Natural killer cell (primary cell): ENCODE measurements at regions not wholly inside any gene's neighbourhood (a gene's known extent, or its start where the extent isn't known, plus 50 kb on each side); places are given as distances from the start of the nearest gene placed in this dataset.

Experiments used
- ATAC-seq, 3 donors: fragments of 150-1000 bp in 2 of 3; fragments of 200-7000 bp in 1 of 3; cut with Tn5 transposase; 1 replicate in 1 of 3; 2 replicates in 2 of 3; pipeline ENCODE4 v1.10.0; 2021; ENCODE audit warnings: mild to moderate bottlenecking in 2 of 3, moderate library complexity in 2 of 3
- DNase-seq, 2 donors: peaks; one replicate each; pipeline versions ENCODE4 v3.0.0 to v3.0.0-alpha.2; 2013 to 2021; ENCODE audit warnings: mixed read lengths in 1 of 2
- H3K27ac ChIP-seq: one replicate; pipeline ENCODE4 v1.5.1; 2013; ENCODE audit warnings: mild to moderate bottlenecking, low read length
- H3K27me3 ChIP-seq: one replicate; pipeline ENCODE4 v1.6.1; 2013; ENCODE audit warnings: low read length; ENCODE audit not compliant: control insufficient read depth, insufficient read depth
- H3K36me3 ChIP-seq: one replicate; pipeline ENCODE4 v1.6.1; 2013; ENCODE audit warnings: low read length; ENCODE audit not compliant: control insufficient read depth, insufficient read depth
- H3K4me1 ChIP-seq: one replicate; pipeline ENCODE4 v1.6.1; 2013; ENCODE audit warnings: low read length; ENCODE audit not compliant: control insufficient read depth, insufficient read depth
- H3K4me3 ChIP-seq: one replicate; pipeline ENCODE4 v1.5.1; 2013; ENCODE audit warnings: low read length
- H3K9me3 ChIP-seq: one replicate; pipeline ENCODE4 v1.6.1; 2013; ENCODE audit warnings: low read length; ENCODE audit not compliant: control insufficient read depth, insufficient read depth
- H3K27ac Mint-ChIP-seq, 2 donors: one replicate each; pipeline ENCODE4 v1.8.0; 2022; ENCODE audit warnings: mild to moderate bottlenecking in 2 of 2, mixed read lengths in 2 of 2, moderate library complexity in 1 of 2
- H3K27me3 Mint-ChIP-seq, 2 donors: one replicate each; pipeline ENCODE4 v1.8.0; 2022; ENCODE audit warnings: low read depth in 2 of 2, mixed read lengths in 2 of 2
- H3K36me3 Mint-ChIP-seq: one replicate; pipeline ENCODE4 v1.8.0; 2022; ENCODE audit warnings: mixed read lengths
- H3K4me1 Mint-ChIP-seq, 2 donors: one replicate each; pipeline ENCODE4 v1.8.0; 2022; ENCODE audit warnings: mixed read lengths in 2 of 2
- H3K4me3 Mint-ChIP-seq: one replicate; pipeline ENCODE4 v1.8.0; 2022; ENCODE audit warnings: mild to moderate bottlenecking, moderate library complexity, mixed read lengths
- H3K9me3 Mint-ChIP-seq, 2 donors: one replicate each; pipeline ENCODE4 v1.8.0; 2022; ENCODE audit warnings: mixed read lengths in 2 of 2
- CTCF ChIP-seq: fragments of 200-600 bp; IDR thresholded peaks from one replicate; pipeline ENCODE4 v1.8.0; 2022; ENCODE audit warnings: antibody characterized with exemption
- WGBS: methylation state at CpG from one replicate; pipeline ENCODE4 v1.1.7; 2013; ENCODE audit warnings: missing lambda C conversion rate; ENCODE audit not compliant: insufficient coverage; 5-methylcytosine and 5-hydroxymethylcytosine counted together
- intact Hi-C: fragments of 100-400 bp; cut with micrococcal nuclease; formaldehyde crosslinking; loops from one replicate; pipeline ENCODE4 v1.14.2; 2022

DNA sequence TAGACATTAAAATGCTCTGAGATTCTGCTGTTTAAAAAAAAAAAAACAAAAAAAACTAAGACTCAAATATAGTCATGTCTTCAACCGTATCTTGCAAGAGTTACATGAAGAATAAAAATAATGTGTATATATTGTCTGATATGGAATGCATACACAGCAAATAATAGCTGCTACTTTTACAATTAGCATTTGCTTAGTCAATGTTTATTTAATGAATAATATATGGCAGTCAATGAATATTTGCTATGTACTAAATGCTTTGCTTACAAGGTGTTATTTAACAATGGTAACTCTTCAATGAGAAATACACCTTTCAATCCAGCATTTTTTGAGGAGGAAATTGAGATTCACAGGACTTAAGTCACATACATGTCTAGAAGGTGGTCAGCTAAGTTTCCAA lies 718.8 kb upstream of the SOX9 start:
- Mint-ChIP-seq H3K4me3 (no peak overlapping the region), H3K27ac (no peak overlapping the region), H3K4me1 (no peaks in the 10 kb centered on the region), H3K36me3 (no peaks in the 10 kb centered on the region), H3K9me3 (peaks cover 6 to 7% of the 10 kb centered on the region in 2 donors), H3K27me3 (no peaks in the 10 kb centered on the region)
- no peak for TF ChIP-seq CTCF
- WGBS: no CpG with 5 or more reads among the region's 1 CpG
- intact Hi-C loops: no loop called here
- H3K27me3 ChIP-seq: no peaks in the 10 kb centered on the region
- no peak overlapping the region for H3K4me3 ChIP-seq
- no peak for ATAC-seq
- H3K36me3 ChIP-seq: no peaks in the 10 kb centered on the region
- no peaks in the 10 kb centered on the region for H3K4me1 ChIP-seq
- H3K9me3 ChIP-seq: no peaks in the 10 kb centered on the region
- DNase-seq: no peak
- no peak overlapping the region for H3K27ac ChIP-seq

- intact Hi-C loops: no loop called here
- peaks cover 6 to 7% of the 10 kb centered on the region in 2 donors for H3K9me3 Mint-ChIP-seq
- H3K36me3 ChIP-seq: no peaks in the 10 kb centered on the region
- H3K27me3 Mint-ChIP-seq: no peaks in the 10 kb centered on the region
- DNase-seq (no peak), ATAC-seq (no peak)
- no peaks in the 10 kb centered on the region for H3K9me3 ChIP-seq
- H3K27ac ChIP-seq: no peak overlapping the region
- no peaks in the 10 kb centered on the region for H3K27me3 ChIP-seq
- no peak overlapping the region for H3K27ac Mint-ChIP-seq
- H3K4me3 Mint-ChIP-seq: no peak overlapping the region
- WGBS: 76% methylated on average over 3 of the region's 3 CpGs
- no peaks in the 10 kb centered on the region for H3K36me3 Mint-ChIP-seq
- H3K4me1 ChIP-seq: no peaks in the 10 kb centered on the region
- TF ChIP-seq CTCF: no peak
- no peaks in the 10 kb centered on the region for H3K4me1 Mint-ChIP-seq
- no peak overlapping the region for H3K4me3 ChIP-seq
Observed at GRCh38 chr17:71402661-71403141, 718.1 kb upstream of the SOX9 start.

- TF ChIP-seq CTCF: no peak
- H3K27ac ChIP-seq: no peak overlapping the region
- Mint-ChIP-seq H3K27ac (no peak overlapping the region), H3K9me3 (peaks cover 7 to 9% of the 10 kb centered on the region in 2 donors), H3K4me3 (no peak overlapping the region), H3K27me3 (no peaks in the 10 kb centered on the region), H3K36me3 (no peaks in the 10 kb centered on the region), H3K4me1 (no peaks in the 10 kb centered on the region)
- no peaks in the 10 kb centered on the region for H3K4me1 ChIP-seq
- no peaks in the 10 kb centered on the region for H3K36me3 ChIP-seq
- intact Hi-C loops: no loop called here
- no peaks in the 10 kb centered on the region for H3K9me3 ChIP-seq
- no peak overlapping the region for H3K4me3 ChIP-seq
- H3K27me3 ChIP-seq: no peaks in the 10 kb centered on the region
- no peak for DNase-seq
- 91% methylated on average over 3 of the region's 3 CpGs for WGBS
- no peak for ATAC-seq
Observed at GRCh38 chr17:71405101-71405500, 715.7 kb upstream of the SOX9 start.

DNA sequence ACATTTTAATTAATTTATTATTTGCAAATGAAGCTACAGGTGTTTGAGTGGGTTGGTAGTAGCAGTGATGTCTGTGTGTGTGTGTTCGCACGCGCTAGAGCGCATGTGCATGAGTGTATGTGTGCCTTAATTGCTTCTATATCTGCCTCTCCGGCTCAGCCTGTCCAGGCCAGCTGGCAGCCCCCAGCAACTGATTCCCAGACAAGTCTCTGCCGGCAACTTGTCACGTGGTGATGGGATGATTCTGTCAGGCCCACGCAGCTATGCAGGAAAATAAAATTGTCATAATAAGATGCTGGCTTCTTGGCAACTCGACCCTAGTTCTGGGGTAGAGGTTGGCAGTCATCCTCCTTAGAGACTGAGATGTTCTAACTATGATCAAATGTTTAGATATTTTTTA lies 712.8 kb upstream of the SOX9 start:
- no peak for TF ChIP-seq CTCF
- no peaks in the 10 kb centered on the region for H3K36me3 ChIP-seq
- H3K4me3 ChIP-seq: no peak overlapping the region
- Mint-ChIP-seq H3K4me3 (no peak overlapping the region), H3K9me3 (peaks cover 4 to 12% of the 10 kb centered on the region in 2 donors), H3K4me1 (no peaks in the 10 kb centered on the region), H3K36me3 (no peaks in the 10 kb centered on the region), H3K27me3 (no peaks in the 10 kb centered on the region), H3K27ac (no peak overlapping the region)
- no peaks in the 10 kb centered on the region for H3K27me3 ChIP-seq
- H3K9me3 ChIP-seq: no peaks in the 10 kb centered on the region
- no peaks in the 10 kb centered on the region for H3K4me1 ChIP-seq
- intact Hi-C loops: no loop called here
- DNase-seq (no peak), ATAC-seq (no peak)
- 86% methylated on average over 9 of the region's 9 CpGs for WGBS
- no peak overlapping the region for H3K27ac ChIP-seq
